EL (cell line): ENCODE measurements at regions not wholly inside any gene's neighbourhood (a gene's known extent, or its start where the extent isn't known, plus 50 kb on each side); places are given as distances from the start of the nearest gene placed in this dataset.

Source experiments
- DNase-seq: peaks from one replicate; pipeline ENCODE4 v3.0.0-alpha.2; 2016

DNA sequence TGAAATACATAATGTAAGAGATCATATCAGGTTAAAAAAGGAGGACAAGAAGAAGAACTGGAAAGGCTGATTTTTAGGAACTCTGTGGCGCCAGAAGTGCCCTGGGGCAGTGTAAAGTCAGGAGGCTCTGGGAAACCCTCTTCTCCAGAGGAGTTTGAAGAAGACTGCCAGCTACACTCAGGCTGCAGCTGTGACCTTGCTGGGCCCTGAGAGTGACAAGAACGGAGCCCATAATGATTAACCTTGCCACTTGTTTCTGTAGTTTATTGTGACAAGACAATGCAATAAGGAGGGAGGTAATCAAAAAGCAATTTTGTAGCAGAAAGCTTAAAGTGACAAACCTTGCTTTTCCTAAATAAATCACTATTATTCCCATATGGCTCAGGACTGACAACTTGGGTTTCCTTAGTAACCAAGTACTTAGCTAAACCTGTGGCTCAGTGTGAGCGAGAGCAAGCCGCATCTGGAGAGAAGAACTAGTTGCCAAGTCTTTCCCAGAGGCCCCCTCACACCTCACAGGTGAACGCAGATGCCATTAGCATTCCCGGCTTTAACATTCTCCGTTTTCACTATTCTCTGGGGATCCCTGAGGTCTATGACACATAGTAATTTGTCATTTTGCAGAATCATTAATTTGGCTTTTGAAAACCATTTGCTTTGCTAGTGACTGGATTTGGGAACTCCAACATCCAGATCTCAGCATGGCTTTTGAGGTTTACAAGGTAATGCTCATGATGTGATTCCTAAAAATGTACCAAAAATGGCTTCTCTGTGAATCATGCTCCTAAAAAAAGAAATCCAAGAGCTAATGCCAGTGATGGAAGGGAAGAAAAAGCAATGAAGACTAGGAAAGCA is 115.9 kb downstream of the OMA1 start:
- DNase-seq, result no peak

DNA sequence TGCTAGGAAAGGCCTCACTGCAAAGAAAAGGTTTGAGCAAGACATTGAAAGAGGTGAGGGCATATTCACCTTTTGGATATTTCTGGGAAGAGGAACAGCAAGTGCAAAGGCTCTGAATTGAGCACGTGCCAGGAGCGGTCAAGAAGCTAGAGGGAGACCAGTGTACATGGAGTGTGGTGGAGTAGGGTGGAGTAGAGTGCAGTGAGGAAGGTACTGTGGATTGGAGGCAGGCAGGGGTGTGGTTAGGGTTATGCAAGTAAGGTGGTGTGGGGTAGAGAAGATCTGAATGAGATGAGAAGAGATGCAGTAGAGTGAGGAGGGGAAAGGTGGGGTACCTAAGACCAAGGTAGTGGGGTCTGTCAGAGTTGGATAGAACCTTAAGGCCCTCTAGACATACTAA is 119.6 kb downstream of the OMA1 start:
- no peak for DNase-seq

DNA sequence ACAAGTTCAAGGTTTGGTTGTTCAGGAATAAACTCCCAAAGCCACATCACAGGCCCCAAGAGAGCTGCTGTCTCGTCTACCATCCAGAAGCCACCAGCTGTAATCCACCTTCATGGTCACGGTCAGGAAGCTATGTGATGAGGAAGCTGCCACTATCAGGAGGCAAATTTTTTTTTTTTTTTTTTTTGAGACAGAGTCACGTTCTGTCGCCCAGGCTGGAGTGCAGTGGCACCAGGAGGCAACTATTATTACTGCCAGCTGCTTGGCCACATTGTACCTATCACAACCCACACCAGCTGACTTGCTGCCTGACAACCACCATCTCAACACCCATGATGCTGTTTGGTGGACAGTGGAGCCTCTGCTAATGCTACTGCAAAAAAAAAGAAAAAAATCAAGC is 124.1 kb downstream of the OMA1 start:
- DNase-seq, result no peak

DNA sequence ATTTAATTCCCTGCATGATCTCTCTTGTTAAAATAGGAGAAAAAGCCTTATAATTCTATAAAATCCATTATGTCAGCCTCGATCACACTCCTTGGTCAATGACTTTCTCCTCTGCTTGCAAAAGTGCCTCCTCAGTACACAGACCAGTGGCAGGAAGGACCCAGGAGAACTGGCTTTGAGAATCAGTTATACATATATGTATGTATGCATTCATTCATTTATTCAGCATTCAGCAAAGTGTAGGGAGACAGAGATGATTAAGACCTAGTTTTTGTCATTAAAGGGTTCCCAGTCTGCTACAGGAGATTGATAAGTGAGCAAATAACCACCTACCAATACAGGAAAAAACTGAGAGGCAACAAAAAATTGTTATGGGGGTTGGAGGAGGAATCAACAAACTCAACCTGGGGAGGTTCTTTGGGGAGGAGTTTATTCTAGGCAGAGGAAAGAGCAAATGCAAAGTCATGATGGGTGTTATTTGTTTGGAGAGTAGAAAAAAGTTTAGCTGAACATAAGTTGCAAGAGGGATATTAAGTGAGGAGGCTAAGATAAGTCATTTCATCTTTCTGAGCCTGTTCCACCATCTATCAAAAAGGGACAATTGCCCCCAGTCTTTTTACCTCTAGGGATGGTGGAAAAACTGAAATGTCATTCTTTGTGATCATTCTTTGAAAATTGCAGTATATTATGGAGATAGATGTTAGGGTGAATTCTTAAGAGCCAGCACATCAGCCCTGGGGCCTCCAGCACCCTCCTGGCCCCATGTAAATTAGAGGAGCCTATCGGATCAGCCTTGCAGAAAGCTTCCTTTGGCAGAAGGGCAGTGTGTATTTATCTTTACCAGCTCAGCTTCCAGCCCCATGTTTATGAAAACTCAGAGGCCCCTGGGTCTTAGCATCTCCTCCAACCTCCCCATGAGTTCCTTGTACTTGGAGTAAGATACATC is 128.0 kb downstream of the OMA1 start:
- DNase-seq, result no peak

DNA sequence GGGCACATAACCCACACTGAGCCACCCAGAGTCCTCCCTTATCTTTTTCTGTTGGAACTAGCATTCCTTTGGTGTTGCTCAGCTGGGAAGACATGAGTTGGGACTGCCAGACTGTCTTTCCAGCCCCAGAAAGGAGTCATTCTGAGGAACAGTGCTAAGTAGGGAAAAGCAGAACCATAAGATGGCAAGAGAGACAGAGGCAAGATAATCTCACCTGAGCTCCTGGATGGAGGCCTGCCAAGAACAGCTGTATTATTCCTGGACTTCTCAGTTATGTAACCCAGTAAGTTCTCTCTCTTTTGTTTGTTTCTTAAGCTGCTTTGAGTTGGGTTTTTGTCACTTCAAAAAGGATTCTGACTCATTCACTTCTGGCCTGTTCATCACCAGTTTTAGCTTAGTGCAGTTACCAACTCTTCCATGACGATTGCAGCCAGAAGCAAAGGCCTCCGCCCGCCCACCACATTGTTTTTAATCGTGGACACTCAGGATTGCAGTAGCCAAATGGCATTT is 134.4 kb downstream of the OMA1 start:
- peak; percentile 85 for DNase-seq

DNA sequence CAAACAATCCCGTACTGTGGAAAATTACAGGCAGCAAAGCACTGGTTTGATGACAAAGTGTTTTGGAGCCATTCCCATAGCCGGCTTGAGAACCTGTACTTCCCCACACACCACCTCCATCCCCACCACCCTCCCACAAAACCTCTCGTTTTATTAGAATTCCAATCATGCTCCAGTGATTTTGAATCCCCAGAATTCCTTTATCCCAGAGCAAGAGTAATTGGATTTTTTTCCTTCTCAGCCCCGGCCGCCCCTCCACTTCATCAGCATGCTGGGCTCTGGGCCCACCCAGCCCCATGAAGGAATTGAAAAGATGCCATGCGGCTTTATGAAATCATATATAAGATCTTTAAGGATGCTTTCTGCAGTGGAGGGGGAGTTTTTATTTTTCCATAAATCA is 136.6 kb downstream of the OMA1 start:
- peak; percentile 87 for DNase-seq

DNA sequence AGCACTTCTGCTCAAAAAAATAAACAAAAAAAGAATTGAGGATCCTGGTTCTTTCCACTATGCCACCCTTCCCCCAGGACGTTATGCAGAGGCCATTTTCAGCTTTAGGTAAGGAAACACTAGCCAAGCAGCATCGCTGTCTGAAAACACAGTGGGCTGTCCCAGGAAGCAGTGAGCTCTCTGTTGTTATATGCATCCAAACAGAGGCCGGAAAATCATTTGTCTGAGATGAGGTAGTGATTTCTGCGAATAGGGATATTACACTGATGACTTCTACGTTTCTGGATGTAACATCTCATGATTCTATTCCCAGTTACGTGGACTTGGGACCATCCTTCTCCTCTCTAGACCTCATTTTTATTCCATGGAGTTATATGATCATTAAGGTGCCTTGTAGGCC is 137.2 kb downstream of the OMA1 start:
- no peak for DNase-seq

DNA sequence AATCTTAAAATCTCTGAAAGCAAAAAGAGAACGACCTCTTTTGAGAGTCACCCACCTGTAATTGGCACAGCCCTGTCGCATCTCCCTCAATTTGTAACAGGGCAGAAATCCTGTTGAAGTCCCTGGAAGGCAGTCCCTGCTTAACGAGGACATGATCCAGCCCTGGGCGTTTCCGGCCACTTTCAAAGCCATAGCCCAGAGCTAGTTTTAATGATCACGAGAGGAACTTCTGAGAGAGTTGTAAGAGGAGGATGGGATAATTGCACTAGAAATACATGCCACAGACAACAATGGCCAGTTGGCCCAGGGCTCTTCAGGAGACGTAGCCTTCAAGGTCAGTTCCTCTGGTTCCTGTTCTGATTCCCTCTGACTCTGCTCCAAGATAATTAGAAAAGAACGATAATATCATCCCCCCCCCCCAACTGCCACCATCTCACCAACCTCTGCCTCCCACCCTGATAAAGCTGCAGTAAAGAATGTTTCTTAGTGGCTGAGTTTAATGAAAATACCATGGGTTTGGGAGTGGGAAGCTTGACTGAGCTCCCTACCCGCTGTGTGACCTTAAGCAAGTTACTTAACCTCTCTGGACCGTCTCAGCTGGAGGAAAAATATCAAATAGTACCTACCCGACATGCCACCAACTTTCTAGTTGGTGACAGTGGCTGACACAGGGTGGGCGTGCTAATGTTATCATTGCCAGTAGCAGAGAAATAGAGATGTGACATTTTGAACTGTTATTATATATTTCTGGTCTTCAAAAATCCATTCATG is 140.0 kb downstream of the OMA1 start:
- no peak for DNase-seq

DNA sequence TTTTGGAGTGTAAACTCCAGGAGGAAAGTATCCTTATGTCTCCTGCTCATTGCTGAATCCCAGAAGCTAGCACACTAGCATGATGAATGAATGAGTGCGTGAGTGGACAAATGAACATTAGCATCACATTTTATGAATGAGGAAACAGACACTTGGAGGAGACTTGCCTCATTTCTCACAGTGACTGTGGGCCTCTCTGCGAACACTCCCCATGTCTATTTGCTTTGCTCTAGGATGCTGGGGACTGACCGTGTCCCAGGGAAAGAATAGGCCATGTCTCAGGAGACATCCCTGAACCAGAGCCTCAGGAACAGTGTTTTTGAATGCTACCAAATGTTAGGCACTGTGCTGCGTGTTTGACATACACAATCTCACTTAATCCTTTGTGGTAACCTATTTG is 140.9 kb downstream of the OMA1 start:
- no peak for DNase-seq

DNA sequence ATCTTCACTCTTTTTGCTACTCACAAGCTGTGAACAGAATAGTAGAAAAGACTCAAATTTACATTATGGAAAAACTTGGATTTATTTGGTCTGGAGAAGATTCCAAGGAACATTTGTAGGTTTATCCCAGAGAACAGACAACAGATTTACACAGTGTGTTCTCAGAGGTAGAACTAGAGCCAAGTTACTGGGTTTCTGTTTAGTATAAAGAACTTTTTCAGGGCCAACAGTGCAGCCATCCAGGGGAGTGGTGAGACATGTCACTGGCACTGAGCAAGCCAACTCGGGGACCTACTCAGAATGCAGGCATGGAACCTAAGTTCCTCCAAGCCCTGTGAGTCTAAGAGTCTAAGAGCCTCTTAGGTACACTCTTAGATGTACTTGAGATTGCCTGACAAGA is 142.6 kb downstream of the OMA1 start:
- no peak for DNase-seq

DNA sequence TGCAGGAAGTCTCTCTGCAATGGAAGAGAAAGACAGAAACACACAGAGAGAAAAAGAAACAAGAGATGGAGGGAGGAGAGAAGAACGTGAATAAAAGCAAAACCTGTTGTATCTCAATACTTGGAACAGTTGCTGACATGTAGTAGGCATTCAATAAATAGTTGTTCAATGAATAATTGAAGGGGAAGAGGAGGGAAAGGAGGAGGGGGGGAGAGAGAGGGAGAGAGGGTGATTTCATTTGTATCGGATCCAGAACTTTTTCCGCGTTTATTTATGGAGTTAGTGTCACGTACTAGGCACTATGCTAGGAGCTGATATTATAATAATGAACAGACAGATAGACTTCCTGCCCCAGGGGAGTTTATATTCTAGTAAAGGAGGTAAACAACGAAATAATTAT is 144.1 kb downstream of the OMA1 start:
- DNase-seq, result peak; percentile 69

DNA sequence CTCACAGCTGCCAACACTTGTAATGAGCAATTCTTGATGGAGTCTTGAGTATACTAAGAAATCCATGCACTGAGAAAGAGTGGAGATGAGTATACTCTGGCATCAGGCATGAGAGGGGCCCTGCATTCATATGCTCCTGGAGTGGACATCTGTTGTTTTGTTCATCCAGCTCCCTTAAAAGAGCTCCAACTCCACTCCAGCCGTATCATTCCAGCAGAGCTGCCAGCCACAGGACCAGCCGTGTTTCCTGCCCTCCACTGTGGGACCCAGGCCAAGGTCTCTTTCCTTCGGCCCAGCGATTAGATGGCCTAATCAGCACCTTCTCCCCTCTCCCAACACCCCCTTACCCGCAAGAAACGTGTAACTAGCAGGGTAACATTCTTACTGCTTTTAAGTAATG is 144.5 kb downstream of the OMA1 start:
- peak; percentile 28 for DNase-seq

DNA sequence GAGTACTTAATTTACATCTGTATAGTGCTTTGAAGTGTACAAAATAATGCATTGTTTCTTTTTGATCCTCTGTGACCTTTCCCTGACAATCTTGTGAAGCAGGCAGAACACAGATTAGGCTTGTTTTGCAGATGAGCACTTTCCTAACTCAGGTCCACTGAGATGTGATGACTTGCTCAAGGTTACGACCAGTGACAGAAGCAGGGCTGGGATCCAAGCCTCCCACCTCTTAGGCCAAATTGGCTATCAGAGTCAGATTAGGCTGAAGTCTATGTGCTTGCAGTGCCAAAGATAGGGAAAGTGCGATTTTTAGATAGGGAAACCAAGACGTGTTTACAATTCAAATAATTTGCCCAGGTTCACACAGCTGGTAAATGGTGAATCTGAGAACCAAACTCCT is 147.3 kb downstream of the OMA1 start:
- no peak for DNase-seq

DNA sequence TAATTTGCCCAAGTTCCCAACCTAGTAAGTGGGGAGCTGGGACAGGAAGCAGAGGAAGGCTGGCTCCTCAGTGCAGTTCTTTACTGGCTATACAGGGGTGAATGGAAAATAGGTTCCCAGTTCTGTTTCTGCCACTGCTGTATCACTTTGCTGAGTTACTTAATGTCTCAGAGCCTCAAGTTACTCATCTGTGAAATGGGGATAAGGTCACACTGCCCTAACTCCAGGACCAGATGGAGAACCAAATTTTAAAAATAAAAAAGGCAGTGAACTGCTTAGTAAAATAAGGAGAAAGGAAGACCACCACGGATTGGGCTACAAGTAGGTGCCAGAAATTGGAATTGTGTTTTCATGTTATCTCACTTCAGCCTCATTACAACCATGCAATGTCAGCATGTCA is 147.8 kb downstream of the OMA1 start:
- no peak for DNase-seq

DNA sequence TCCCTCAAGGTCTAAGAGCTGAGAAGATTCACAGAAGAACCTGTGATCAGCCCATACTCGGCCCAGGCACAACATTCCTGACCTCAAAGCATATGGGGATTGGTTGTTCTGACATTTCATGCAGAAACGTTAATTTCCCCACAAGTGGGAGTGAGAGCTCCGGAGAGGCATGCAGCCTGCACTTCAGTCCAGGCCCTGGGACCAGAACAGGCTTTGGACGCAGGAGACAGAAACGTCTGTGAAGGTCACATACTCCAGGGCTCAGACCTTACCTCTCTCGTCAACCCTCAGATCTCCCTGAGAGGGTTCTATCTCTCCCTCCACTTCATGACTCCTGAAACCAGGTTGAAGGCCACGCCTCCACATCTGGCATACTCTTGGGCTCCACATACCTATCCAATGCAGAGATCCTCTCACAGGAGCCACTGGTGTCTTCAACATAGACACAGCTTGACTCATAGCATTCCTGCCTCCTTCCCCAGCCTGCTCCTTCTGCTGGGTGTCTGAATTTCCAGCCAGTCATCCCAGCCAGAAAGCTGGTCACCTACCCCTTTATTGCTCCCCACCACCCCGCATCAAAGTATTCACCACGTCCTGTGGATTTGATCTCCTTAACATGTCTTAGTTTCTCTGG is 149.2 kb downstream of the OMA1 start:
- peak; percentile 93 for DNase-seq

DNA sequence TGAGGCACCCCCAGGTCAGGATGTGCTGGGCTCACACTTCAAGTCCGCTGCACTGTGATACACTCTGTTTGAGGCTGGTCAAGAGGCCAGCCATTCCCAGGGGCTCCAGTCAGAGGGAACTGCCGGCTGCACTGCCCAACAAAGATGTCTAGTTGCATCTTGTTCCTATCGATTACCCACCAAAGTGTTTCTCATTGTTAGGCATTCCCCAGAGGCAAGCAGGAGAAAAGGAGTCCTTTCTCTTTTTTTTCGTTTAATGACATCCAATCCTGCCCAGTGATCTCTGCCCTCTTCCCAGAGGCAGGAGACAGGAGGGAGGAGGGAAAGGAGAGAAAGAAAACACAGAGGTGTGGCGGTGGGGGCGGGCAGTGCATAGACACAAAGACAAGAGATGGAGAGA is 150.4 kb downstream of the OMA1 start:
- DNase-seq, result no peak

DNA sequence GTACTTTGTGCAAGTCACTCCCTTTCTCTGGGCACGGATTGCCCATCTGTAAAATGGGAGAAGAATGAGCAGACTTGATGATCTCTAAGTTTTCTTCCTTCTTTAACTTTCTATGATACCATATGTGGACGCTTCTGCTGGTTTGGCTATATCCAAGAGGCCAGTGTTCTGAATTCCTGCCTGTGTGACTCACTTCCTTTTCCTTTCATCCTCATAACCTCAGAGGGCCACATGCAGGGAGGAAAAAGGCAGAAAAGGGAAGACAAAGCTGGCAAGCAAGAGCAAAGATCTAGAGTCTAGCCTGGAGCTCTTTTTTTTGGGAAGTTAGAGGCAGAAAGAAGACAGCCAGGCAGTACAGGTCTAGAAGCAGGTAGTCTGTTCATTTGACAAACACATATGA is 151.2 kb downstream of the OMA1 start:
- peak; percentile 96 for DNase-seq

DNA sequence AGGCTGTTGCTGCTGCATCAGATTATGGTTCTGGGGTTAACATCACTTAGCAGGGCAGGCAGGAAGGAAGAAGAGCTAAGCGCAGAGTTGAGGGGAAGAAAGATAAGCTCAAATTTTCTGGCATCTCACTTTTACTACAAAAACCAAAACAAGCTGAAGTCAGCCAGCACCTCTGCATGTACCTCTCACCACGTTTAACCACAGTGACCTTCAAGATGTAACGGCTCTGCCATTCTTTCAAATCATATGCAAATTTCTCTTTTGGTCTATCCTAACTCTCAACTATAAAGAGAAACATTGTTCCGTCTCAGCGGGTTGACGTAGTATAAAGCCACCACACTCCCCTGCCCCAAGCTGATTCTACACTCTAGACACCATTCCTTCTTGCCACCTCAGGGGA is 154.4 kb downstream of the OMA1 start:
- DNase-seq, result no peak

DNA sequence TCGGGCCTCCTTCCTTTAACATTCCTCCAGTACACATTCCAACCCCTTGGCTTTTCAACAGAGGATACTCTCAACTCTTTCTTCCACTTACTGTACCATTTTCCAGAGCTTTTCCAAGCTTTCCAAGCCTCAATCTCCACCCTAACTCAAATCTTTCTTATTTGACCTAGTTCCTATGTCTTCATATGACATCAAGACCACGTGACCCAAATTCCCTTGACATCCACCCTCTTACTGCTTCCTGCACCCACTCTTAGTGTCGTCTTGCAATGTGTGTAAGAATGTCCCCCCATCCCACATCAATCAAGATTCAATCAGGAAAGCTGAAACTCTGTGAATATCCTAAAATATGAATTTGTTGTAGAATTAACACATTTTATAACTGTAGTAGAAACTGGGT is 155.0 kb downstream of the OMA1 start:
- DNase-seq, result no peak

DNA sequence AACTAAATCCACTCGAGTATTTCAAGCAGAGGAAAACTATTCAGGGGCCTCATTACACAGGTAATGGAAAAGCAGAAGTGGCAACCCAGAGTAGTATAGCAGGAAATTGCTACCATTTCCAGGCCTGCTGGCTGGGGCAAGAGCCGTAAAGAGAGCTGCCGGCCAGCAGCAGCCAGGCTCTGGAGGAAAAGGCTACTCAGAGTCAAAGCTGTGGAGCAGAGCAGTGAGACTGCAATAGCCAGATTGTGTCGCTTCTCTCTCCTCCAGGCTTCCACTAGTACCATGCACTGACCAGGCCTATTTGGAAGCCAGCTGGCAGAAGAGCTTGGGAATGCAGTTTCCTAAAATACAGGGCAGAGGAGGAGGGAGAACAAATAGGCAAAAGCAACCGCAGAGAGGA is 155.5 kb downstream of the OMA1 start:
- DNase-seq, result no peak

DNA sequence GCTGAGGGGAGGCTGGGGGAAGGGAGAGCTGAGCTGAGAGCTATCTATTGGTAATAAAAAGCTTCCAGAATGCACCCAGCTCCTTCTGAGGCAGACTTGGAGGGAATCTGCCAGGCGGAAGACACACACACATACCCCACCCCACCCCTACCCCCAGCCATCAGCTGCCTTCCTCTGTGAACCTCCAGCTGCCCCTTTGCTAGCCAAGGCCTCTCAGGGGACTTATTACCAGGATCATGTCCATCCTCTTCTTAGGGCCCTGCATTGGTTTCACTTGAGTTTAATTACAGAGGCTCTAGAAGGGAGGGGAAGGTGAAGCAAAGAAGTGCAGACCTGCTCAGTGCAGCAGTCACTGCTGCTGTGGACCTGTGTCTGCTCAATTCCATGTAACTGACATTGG is 156.4 kb downstream of the OMA1 start:
- DNase-seq, result no peak

DNA sequence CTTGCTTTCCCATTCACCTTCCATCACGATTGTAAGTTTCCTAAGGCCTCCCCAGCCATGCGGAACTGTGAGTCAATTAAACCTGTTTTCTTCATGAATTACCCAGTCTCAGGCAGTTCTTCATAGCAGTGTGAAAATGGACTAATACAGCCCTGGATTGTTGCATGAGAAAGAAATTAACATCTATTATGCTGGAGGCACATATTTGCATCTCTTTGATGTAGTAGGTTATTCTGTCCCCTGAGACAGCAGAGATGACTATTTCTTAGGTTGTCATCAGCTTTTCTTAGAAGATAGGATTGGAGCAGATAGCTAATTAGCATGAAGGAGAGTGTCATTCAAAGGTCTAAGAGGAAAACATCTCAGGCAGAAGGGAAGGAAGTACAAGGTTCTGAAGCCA is 166.2 kb downstream of the OMA1 start:
- DNase-seq, result no peak

DNA sequence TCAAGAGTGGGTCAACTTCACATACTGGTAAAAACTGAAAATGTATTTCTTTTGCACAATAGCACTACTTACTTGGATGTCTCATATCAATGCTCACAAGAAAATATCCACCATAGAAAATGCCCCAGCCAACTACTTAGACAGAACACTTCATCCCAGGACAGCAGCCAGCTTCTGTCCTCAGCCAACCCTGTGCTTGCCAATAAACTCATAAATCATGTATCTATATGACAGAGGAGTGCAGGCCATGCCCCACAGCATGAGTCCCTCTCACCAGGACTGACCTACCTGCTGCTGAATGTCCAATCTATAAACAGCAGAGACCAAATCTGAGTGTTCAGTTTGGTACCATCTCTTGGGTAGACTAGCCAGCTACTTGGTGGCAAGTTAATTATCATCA is 179.3 kb downstream of the OMA1 start:
- no peak for DNase-seq
